GM10266 (cell line): ENCODE measurements at regions not wholly inside any gene's neighbourhood (a gene's known extent, or its start where the extent isn't known, plus 50 kb on each side); places are given as distances from the start of the nearest gene placed in this dataset.

Experiments used
- DNase-seq: peaks from one replicate; pipeline ENCODE4 v3.0.0; 2012; ENCODE audit errors: extremely low spot score
- CTCF ChIP-seq: IDR thresholded peaks from 2 replicates; pipeline ENCODE4 v1.5.1; 2012; ENCODE audit warnings: mild to moderate bottlenecking, low read depth; ENCODE audit not compliant: control insufficient read depth, insufficient read depth; ENCODE audit errors: missing control alignments

- DNase-seq: no peak
- no peak for TF ChIP-seq CTCF
These were observed 337.2 kb upstream of the B3GAT1 start for GRCh38 chr11:134749040-134749839.

DNA sequence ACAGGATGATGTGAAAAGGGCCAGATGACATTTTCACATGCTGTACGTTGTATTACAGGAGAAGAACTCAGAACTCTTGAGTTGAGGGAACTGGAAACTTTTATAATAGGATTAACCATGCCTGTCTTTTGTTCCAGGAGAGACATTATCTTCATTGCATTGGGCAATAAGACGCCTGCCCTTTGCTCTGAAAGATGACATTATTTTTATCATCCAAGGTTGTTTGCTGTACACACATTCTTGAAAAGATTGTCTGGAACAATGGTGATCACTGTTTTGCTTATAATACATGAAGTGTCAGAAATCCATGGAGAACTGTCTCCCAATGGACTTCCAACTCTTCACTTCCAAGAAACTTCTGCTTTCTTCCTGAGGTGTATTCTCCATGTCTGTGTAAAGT, 334.6 kb upstream of the B3GAT1 start:
- no peak for TF ChIP-seq CTCF
- DNase-seq: no peak

GRCh38 chr11:134745456-134745855, 333.4 kb upstream of the B3GAT1 start:
- no peak for DNase-seq
- TF ChIP-seq CTCF: no peak

DNA sequence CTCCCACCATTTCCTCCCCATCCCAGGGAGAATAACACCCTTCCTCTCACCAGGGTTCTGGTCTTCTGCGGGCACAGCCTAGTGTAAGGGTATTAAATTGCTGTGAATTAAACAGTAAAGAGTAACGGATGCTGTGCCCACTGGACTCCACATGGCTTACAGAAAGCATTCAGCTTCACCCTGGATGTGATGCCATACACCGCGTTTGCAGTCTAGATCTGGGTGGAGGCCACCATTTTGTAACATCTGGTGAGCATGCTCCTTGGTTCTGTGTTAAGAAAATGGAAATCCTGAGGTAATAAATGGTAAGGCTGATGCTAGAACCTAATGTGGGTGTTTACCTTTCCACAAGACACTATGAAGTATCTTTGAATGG, 331.8 kb upstream of the B3GAT1 start:
- no peak for TF ChIP-seq CTCF
- DNase-seq: no peak

GRCh38 chr11:134742956-134743819, 331.1 kb upstream of the B3GAT1 start:
- no peak for TF ChIP-seq CTCF
- no peak for DNase-seq

- no peak for TF ChIP-seq CTCF
- DNase-seq: no peak
These were observed 330.2 kb upstream of the B3GAT1 start for GRCh38 chr11:134742224-134742612.
